H9 (cell line): ENCODE measurements at regions not wholly inside any gene's neighbourhood (a gene's known extent, or its start where the extent isn't known, plus 50 kb on each side); places are given as distances from the start of the nearest gene placed in this dataset.

Experiments used
- DNase-seq: peaks from one replicate; pipeline ENCODE4 v3.0.0-alpha.2; 2017
- H2AFZ ChIP-seq: one replicate; pipeline ENCODE4 v1.6.1; 2013; ENCODE audit warnings: mild to moderate bottlenecking, low read length, control low read depth, moderate library complexity
- H2AK5ac ChIP-seq: 2 replicates; pipeline ENCODE4 v1.6.1; 2013; ENCODE audit warnings: low read length, control low read depth, mixed read lengths; ENCODE audit not compliant: insufficient read length
- H2BK120ac ChIP-seq: one replicate; pipeline ENCODE4 v1.6.1; 2013; ENCODE audit warnings: low read depth, mild to moderate bottlenecking, low read length, control low read depth, inconsistent platforms; ENCODE audit not compliant: poor library complexity, severe bottlenecking
- H2BK12ac ChIP-seq: 2 replicates; pipeline ENCODE4 v1.6.1; 2013; ENCODE audit warnings: low read length, control low read depth, mixed read lengths, low read depth; ENCODE audit not compliant: insufficient read length
- H2BK15ac ChIP-seq: 2 replicates; pipeline ENCODE4 v1.6.1; 2013; ENCODE audit warnings: low read depth, low read length, control low read depth
- H2BK20ac ChIP-seq: one replicate; pipeline ENCODE4 v1.6.1; 2013; ENCODE audit warnings: low read depth, mild to moderate bottlenecking, low read length, control low read depth, inconsistent platforms; ENCODE audit not compliant: poor library complexity, severe bottlenecking
- H2BK5ac ChIP-seq: 2 replicates; pipeline ENCODE4 v1.6.1; 2013; ENCODE audit warnings: low read length, control low read depth, mixed read lengths; ENCODE audit not compliant: insufficient read length
- H3K14ac ChIP-seq: 2 replicates; pipeline ENCODE4 v1.6.1; 2013; ENCODE audit warnings: low read length, control low read depth; ENCODE audit not compliant: insufficient read depth
- H3K18ac ChIP-seq: 2 replicates; pipeline ENCODE4 v1.6.1; 2013; ENCODE audit warnings: low read depth, mild to moderate bottlenecking, mixed read lengths, low read length, control low read depth; ENCODE audit not compliant: insufficient read length
- H3K23ac ChIP-seq: 2 replicates; pipeline ENCODE4 v1.6.1; 2013; ENCODE audit warnings: low read length, control low read depth, mixed read lengths, low read depth; ENCODE audit not compliant: insufficient read length
- H3K23me2 ChIP-seq: 2 replicates; pipeline ENCODE4 v1.6.1; 2013; ENCODE audit warnings: low read depth, mild to moderate bottlenecking, mixed read lengths, low read length, control low read depth; ENCODE audit not compliant: insufficient read length, poor library complexity, severe bottlenecking
- H3K27ac ChIP-seq: 2 replicates; pipeline ENCODE4 v1.5.1; 2013; ENCODE audit warnings: low read length, control low read depth, mixed read lengths, low read depth; ENCODE audit not compliant: insufficient read length
- H3K27me3 ChIP-seq: 2 replicates; pipeline ENCODE4 v1.6.1; 2013; ENCODE audit warnings: low read length, control low read depth, inconsistent platforms; ENCODE audit not compliant: insufficient read depth
- H3K4ac ChIP-seq: 2 replicates; pipeline ENCODE4 v1.6.1; 2013; ENCODE audit warnings: low read depth, mild to moderate bottlenecking, control low read depth, inconsistent platforms, low read length, moderate library complexity
- H3K4me1 ChIP-seq: 2 replicates; pipeline ENCODE4 v1.6.1; 2013; ENCODE audit warnings: low read length, control low read depth, inconsistent platforms; ENCODE audit not compliant: insufficient read depth
- H3K4me2 ChIP-seq: 2 replicates; pipeline ENCODE4 v1.6.1; 2013; ENCODE audit warnings: low read length, control low read depth, mixed read lengths; ENCODE audit not compliant: insufficient read length, insufficient read depth
- H3K56ac ChIP-seq: 2 replicates; pipeline ENCODE4 v1.6.1; 2013; ENCODE audit warnings: low read depth, mild to moderate bottlenecking, mixed read lengths, low read length, control low read depth; ENCODE audit not compliant: insufficient read length
- H3K79me1 ChIP-seq: 2 replicates; pipeline ENCODE4 v1.6.1; 2013; ENCODE audit warnings: low read depth, mild to moderate bottlenecking, moderate library complexity, low read length, control low read depth, inconsistent platforms; ENCODE audit not compliant: insufficient read depth, poor library complexity, severe bottlenecking
- H3K79me2 ChIP-seq: 2 replicates; pipeline ENCODE4 v1.6.1; 2013; ENCODE audit warnings: low read length, control low read depth, inconsistent platforms; ENCODE audit not compliant: insufficient read depth
- H3K9ac ChIP-seq: 2 replicates; pipeline ENCODE4 v1.6.1; 2013; ENCODE audit warnings: low read length, control low read depth, mixed read lengths; ENCODE audit not compliant: insufficient read length; ENCODE audit errors: extremely low read depth
- H3K9me3 ChIP-seq: one replicate; pipeline ENCODE4 v1.6.1; 2013; ENCODE audit warnings: low read depth, low read length, inconsistent platforms; ENCODE audit not compliant: control insufficient read depth
- H3T11ph ChIP-seq: one replicate; pipeline ENCODE4 v1.6.1; 2013; ENCODE audit warnings: mild to moderate bottlenecking, low read length, control low read depth, inconsistent platforms
- H4K20me1 ChIP-seq: one replicate; pipeline ENCODE4 v1.6.1; 2013; ENCODE audit not compliant: control insufficient read depth, insufficient read length, insufficient read depth
- H4K5ac ChIP-seq: 2 replicates; pipeline ENCODE4 v1.6.1; 2013; ENCODE audit warnings: low read depth, mild to moderate bottlenecking, mixed read lengths, low read length, control low read depth; ENCODE audit not compliant: insufficient read length
- H4K8ac ChIP-seq: replicated peaks from 2 replicates; pipeline ENCODE4 v1.6.1; 2013; ENCODE audit warnings: low read length, control low read depth, mixed read lengths, low read depth; ENCODE audit not compliant: insufficient read length
- H4K91ac ChIP-seq: 2 replicates; pipeline ENCODE4 v1.6.1; 2013; ENCODE audit warnings: low read depth, mild to moderate bottlenecking, moderate library complexity, mixed read lengths, low read length, control low read depth; ENCODE audit not compliant: insufficient read length
- H3K27ac Mint-ChIP-seq, 3 experiments: 2 replicates in 2 of 3; 3 replicates in 1 of 3; pipeline ENCODE4 v1.8.0; 2020 to 2021; ENCODE audit warnings: mixed read lengths in 3 of 3, mild to moderate bottlenecking in 1 of 3, moderate library complexity in 1 of 3
- H3K27me3 Mint-ChIP-seq: 2 replicates; pipeline ENCODE4 v1.8.0; 2021; ENCODE audit warnings: low read depth, mild to moderate bottlenecking, moderate library complexity, mixed read lengths
- H3K36me3 Mint-ChIP-seq, 3 experiments: 2 replicates in 2 of 3; 3 replicates in 1 of 3; pipeline ENCODE4 v1.8.0; 2020 to 2021; ENCODE audit warnings: low read depth in 3 of 3, mixed read lengths in 3 of 3; ENCODE audit not compliant: insufficient read depth in 1 of 3
- H3K4me1 Mint-ChIP-seq, 2 experiments: 2 replicates each; pipeline ENCODE4 v1.8.0; 2020; ENCODE audit warnings: mixed read lengths in 2 of 2
- H3K4me3 Mint-ChIP-seq, 2 experiments: 2 replicates in 1 of 2; 3 replicates in 1 of 2; pipeline ENCODE4 v1.8.0; 2020 to 2021; ENCODE audit warnings: mild to moderate bottlenecking in 2 of 2, mixed read lengths in 2 of 2, moderate library complexity in 1 of 2
- H3K9me3 Mint-ChIP-seq, 2 experiments: 2 replicates in 1 of 2; 3 replicates in 1 of 2; pipeline ENCODE4 v1.8.0; 2020; ENCODE audit warnings: mild to moderate bottlenecking in 2 of 2, mixed read lengths in 2 of 2, moderate library complexity in 1 of 2
- WGBS: extraction: QIAGEN DNeasy Blood & Tissue Kit; methylation state at CpG from one replicate; pipeline ENCODE4 v1.1.7; 2013; ENCODE audit warnings: missing lambda C conversion rate, low lambda C conversion rate, mixed read lengths; ENCODE audit not compliant: insufficient read length; ENCODE audit errors: extremely low coverage; 5-methylcytosine and 5-hydroxymethylcytosine counted together
- TF ChIP-seq, protein P1 (sequence below): fragments of 200-600 bp; sonication (generic); conservative IDR thresholded peaks from 3 replicates; pipeline ENCODE4 v1.8.0; 2021; ENCODE audit warnings: antibody characterized with exemption, mild to moderate bottlenecking

DNA sequence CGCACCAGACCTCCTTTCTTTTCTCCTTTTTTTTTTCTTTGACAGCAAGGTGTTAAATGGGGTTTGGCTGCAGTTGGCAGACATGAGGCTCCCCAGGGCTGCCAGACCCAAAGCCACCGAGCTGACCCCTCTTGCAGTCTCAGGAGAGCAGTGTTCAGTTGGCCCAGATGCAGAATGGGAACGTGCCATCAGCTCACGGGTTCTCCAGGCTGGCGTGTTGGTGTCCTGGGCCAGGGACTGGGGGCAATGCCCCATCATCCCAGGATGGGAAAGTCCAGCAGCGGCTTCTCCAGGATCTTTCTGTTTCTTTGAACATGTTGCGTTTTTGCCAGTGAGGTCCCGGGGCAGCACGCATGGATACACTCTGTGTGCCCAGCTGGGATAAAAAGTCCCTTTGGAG lies 114.6 kb upstream of the KCTD7 start:
- H3K79me1 ChIP-seq: no peaks in the 10 kb centered on the region
- Mint-ChIP-seq H3K4me3 (no peak overlapping the region), H3K27ac (no peak overlapping the region), H3K4me1 (no peaks in the 10 kb centered on the region; a peak in 1 of 4 replicates), H3K27me3 (peaks cover 3% of the 10 kb centered on the region), H3K9me3 (no peaks in the 10 kb centered on the region), H3K36me3 (no peaks in the 10 kb centered on the region)
- no peak overlapping the region for H4K91ac ChIP-seq
- H4K20me1 ChIP-seq: no peaks in the 10 kb centered on the region
- H3K4ac ChIP-seq: no peak overlapping the region
- no peaks in the 10 kb centered on the region for H3K79me2 ChIP-seq
- no peaks in the 10 kb centered on the region for H3K27me3 ChIP-seq
- TF ChIP-seq, protein P1, sequence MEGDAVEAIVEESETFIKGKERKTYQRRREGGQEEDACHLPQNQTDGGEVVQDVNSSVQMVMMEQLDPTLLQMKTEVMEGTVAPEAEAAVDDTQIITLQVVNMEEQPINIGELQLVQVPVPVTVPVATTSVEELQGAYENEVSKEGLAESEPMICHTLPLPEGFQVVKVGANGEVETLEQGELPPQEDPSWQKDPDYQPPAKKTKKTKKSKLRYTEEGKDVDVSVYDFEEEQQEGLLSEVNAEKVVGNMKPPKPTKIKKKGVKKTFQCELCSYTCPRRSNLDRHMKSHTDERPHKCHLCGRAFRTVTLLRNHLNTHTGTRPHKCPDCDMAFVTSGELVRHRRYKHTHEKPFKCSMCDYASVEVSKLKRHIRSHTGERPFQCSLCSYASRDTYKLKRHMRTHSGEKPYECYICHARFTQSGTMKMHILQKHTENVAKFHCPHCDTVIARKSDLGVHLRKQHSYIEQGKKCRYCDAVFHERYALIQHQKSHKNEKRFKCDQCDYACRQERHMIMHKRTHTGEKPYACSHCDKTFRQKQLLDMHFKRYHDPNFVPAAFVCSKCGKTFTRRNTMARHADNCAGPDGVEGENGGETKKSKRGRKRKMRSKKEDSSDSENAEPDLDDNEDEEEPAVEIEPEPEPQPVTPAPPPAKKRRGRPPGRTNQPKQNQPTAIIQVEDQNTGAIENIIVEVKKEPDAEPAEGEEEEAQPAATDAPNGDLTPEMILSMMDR: no peak
- H3K23me2 ChIP-seq: no peaks in the 10 kb centered on the region
- no peak overlapping the region for H3K14ac ChIP-seq
- H2BK120ac ChIP-seq: no peak overlapping the region
- H4K5ac ChIP-seq: no peak overlapping the region
- no peak overlapping the region for H3K4me2 ChIP-seq
- H2BK20ac ChIP-seq: no peak overlapping the region
- H3T11ph ChIP-seq: no peak overlapping the region
- no peak overlapping the region for H2AFZ ChIP-seq
- no peaks in the 10 kb centered on the region for H3K9me3 ChIP-seq
- WGBS: no CpG with 5 or more reads among the region's 9 CpGs
- no peak overlapping the region for H2AK5ac ChIP-seq
- no peak overlapping the region for H3K9ac ChIP-seq
- no peak overlapping the region for H3K18ac ChIP-seq
- H2BK12ac ChIP-seq: no peak overlapping the region
- no peak overlapping the region for H3K56ac ChIP-seq
- no peak overlapping the region for H3K27ac ChIP-seq
- H3K23ac ChIP-seq: no peak overlapping the region
- no peaks in the 10 kb centered on the region for H3K4me1 ChIP-seq
- no peak overlapping the region for H2BK5ac ChIP-seq
- no peak overlapping the region for H2BK15ac ChIP-seq
- no peak overlapping the region for H4K8ac ChIP-seq
- no peak for DNase-seq
